ENCODE measurements at regions not wholly inside any gene's neighbourhood (a gene's known extent, or its start where the extent isn't known, plus 50 kb on each side); places are given as distances from the start of the nearest gene placed in this dataset.

GRCh38 chr17:33704856-33705255, 411.8 kb upstream of the ASIC2 start:
- TF ChIP-seq POLR2A (IDR thresholded peaks at IDR 0.05; ENCODE audit: low read depth, low read length) (no peak), POLR2AphosphoS5 (IDR thresholded peaks at IDR 0.05; ENCODE audit: insufficient read depth, low read depth, low read length) (no peak), EZH2 (IDR thresholded peaks at IDR 0.05; ENCODE audit: borderline replicate concordance, low read depth, low read length, severe bottlenecking) (no peak), CTCF (IDR thresholded peaks at IDR 0.05; ENCODE audit: extremely low read depth in 1 of 2, insufficient read depth in 1 of 2, low read depth in 1 of 2, low read length in 2 of 2) (no peak), GATA2 (IDR thresholded peaks at IDR 0.05; ENCODE audit: insufficient read depth, insufficient read length, low read depth, low read length) (no peak)
- TF ChIP-seq, protein P1, sequence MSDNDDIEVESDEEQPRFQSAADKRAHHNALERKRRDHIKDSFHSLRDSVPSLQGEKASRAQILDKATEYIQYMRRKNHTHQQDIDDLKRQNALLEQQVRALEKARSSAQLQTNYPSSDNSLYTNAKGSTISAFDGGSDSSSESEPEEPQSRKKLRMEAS (IDR thresholded peaks at IDR 0.05; ENCODE audit: insufficient read depth, insufficient read length) = no peak

Data from endothelial cell of umbilical vein (primary cell).